ENCODE measurements at regions not wholly inside any gene's neighbourhood (a gene's known extent, or its start where the extent isn't known, plus 50 kb on each side); places are given as distances from the start of the nearest gene placed in this dataset.
A peak's percentile ranks its signal among the peaks of the same experiment; 100 is the strongest.

DNA sequence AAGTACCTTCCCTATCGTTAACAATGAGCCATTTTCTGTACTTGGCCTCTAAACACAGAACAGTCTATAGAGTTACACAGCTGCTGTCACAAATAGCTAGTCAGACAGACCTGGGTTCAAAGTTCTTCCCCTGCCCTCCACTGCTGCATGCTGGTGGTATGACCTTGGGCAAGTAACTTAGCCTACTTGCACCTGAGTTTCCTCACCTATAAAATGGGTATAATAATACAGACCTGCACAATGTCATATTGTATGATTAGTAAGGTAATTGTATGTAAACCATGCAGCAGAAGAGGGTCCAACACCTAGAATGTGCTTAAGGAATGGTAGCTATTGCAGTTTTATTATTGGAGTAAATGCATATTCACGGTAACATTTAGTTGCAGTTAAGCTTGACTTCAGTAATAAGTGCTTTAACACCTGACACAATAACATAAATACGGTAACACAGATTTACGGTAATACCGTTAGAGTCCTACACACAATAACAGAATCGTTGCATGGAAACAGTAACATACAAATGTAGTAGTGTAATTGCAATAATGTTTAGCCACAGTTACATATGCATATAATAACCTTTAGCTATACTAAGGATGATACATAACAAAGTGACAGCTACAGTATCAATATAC is 193.3 kb upstream of the CSF3R start:
- no peak for DNase-seq (ENCODE audit: low read depth)

- DNase-seq (ENCODE audit: low read depth): no peak
Measured at GRCh38 chr1:36675106-36675505, 192.4 kb upstream of the CSF3R start.

- no peak for DNase-seq (ENCODE audit: low read depth)
Measured at GRCh38 chr1:36673202-36673601, 190.5 kb upstream of the CSF3R start.

GRCh38 chr1:36669262-36669661 is 186.5 kb upstream of the CSF3R start:
- no peak for DNase-seq (ENCODE audit: low read depth)

GRCh38 chr1:36667836-36668235 is 185.1 kb upstream of the CSF3R start:
- DNase-seq (ENCODE audit: low read depth): no peak

DNA sequence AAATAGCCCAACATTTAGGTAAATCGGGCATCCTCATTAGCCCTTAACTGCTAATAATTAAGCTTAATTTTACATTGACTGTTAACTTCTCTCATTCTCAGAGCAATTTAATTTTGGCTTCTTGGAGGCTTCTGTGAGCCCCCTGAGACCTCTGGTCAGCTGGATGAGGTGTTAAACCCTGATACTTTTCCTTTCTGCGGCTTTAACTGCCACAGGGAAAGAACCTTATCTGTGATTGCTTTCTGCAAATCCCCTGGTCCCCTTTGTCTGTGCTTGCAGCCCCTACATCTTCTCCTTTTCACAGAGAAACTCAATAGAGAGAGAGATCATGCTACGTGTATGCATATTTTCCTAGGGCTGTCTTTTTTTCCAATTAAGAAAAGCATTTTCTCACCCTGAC is 184.5 kb upstream of the CSF3R start:
- no peak for DNase-seq (ENCODE audit: low read depth)

DNA sequence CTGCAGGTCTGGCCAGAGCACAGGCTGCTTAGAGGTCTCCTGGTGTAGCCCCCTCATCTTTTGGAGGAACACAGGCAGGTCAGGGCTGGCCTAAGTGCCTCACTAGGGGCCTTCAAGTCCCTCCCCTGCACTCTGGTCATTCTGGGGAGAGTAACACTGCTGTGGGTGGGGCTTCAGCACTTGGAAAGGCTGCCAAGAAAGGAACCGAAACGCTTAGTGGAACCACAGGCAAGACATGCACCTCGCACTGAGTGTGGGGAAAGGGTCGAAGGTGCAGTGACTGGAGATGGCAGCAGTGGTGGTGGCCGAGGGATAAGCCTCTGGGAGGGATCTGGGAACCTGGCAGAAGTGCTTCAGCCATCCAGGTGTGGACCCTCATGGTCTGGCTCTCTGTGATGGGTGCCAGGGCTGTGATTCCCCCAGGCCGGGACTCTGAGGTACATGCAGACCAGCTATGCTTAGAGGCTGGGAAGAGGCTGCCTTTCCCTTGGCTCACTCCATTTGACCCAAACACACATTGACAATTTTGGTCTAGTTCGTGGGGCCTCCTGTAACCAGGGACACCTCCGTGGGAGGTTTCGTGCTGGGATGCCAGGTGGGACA is 182.9 kb upstream of the CSF3R start:
- no peak for DNase-seq (ENCODE audit: low read depth)

GRCh38 chr1:36664571-36665287 is 182.0 kb upstream of the CSF3R start:
- DNase-seq (ENCODE audit: low read depth): no peak

DNA sequence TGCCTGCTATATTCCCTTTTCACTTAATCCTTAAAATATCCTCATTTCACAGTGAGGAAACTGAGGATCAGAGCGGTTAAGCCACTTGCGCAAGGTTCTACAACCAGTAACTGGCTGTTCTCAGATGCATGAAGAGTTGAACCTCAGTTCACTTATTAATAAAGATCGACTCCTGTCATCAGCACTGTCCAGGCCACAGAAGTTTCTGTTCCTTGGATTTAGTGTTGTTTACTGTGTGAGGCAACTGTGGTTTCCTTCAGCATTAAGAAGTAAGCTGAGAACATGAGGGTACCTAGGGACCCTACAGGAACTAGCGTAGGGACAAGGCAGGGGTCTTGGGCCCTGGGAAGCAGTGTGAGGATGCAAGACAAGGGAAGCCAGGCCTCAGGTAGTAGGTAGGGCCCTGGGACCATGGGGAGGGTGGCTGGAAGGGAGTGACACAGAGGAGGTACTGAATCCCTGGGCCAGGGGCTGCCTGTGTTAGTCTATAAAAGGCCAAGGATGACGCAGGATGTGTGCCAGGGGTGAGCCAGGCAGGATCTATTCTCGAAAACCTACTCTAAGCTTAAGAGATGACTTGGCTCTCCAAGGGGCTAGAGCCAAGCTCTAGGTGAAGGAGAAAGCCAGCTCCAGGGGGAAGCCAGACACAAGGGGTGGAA is 181.2 kb upstream of the CSF3R start:
- no peak for DNase-seq (ENCODE audit: low read depth)

GRCh38 chr1:36658838-36659237 is 176.1 kb upstream of the CSF3R start:
- DNase-seq (ENCODE audit: low read depth): no peak

GRCh38 chr1:36657826-36658225 is 175.1 kb upstream of the CSF3R start:
- no peak for DNase-seq (ENCODE audit: low read depth)

DNA sequence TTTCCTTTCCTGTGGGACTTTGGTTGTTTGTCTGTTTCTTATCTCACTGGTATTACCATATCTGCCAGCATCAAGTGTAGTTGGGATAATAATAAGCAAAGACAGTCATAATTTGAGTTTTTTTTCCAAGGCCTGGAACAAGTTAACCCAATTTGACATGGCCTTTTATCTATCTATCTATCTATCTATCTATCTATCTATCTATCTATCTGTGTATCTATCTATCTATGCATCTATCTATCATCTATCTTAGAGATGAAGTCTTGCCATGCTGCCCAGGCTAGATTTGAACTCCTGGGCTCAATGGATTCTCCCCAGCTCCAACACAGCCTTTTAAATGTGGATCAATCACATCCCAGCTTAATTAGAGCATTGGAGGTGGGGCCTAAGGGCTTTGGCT is 174.1 kb upstream of the CSF3R start:
- no peak for DNase-seq (ENCODE audit: low read depth)

DNA sequence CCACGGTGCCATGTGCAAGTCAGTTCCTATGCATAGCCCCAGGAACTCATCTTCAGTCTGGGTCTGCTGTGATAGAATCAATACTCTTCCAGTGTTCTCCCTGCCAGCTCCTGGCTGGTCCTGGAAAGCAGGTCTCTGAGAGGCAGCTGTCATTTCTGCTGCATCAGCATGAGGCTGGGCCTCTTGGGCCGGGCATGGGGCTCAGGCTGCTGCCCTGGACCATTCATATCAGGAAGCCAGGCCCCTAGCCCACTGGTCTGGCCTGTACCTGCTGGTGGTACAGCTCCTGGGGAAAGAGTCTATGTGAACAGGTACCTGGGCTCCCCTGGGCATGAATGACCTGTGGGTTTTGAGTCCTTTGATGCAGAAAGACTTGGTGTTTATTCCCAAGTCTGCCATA is 173.6 kb upstream of the CSF3R start:
- no peak for DNase-seq (ENCODE audit: low read depth)

DNA sequence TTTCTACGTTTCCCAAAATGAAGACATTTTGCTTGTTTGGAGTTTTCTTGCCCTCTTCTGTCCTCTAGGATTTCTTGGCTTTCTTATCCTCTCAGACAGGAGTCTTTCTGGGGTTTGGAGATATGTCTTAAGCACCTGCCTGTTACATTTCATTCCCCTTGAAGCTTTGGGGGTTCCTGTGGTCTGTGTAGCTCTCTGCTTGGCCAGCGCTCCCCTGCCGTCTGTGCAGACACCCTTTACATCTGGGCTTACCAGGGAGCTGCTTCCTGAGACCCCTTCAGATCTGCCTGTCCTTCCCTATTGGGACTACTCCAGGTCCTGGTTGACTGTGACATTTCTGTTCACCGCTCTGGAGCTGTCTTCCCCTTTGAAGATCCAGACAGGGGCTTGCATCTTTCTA is 171.9 kb upstream of the CSF3R start:
- no peak for DNase-seq (ENCODE audit: low read depth)

DNA sequence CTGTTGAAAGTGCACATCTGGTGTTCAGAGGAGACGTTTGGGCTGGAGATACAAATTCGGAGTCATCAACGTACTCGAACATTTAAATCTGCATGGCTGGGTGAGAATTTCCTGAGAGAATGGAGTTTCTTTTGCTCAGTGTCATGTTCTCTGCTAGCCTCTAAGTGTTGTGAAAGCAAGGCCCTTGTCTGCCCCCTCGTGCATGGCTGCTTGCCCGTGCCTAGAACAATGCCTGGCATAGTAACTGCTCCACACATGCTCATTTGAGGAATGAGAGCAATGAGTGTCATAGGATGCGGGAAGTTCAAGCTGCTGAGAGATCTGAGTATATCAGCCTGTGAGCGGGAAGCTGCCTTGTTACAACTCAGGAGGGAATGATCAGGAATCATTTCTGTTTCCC is 171.1 kb upstream of the CSF3R start:
- no peak for DNase-seq (ENCODE audit: low read depth)

DNA sequence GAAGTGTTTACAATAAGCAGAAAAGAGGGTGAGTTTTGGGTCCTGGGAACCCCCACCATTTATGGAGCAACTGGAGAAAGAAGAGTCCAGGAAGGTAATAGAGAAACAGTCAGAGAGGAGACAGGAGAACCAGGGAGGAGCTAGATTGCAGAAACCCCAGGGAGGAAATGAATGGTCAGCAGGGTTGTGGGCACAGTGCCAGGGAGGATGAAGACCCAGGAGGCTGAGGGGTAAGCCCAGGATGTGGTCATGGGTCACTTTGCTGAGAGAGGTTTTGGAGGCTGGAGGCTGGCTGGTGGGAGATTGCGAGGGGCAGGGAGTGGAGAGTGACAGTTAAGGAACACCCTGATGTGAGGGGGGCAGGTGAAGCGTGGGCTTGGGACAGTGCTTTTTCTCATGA is 169.9 kb upstream of the CSF3R start:
- DNase-seq (ENCODE audit: low read depth): no peak

DNA sequence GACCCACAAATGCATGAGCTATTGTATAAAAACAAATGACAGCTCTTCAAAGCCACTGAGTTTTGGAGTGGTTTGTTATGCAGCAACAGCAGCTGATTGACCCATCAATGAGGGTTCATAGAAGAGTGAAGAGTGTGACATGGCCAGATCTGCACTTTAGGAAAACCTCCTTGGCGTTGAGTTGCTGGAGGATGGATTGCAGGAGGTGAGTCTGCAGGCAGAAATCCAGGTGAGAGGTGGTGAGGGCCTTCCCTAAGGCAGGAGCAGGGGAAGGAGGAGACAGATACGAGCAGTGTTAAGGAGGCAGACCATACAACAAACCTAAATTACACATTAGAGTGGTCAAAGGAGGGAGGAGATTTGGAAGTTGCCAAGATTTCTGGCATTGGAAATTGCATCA is 169.3 kb upstream of the CSF3R start:
- DNase-seq (ENCODE audit: low read depth): no peak

GRCh38 chr1:36651176-36651910 is 168.6 kb upstream of the CSF3R start:
- DNase-seq (ENCODE audit: low read depth): no peak

- DNase-seq (ENCODE audit: low read depth): peak; percentile 20
Measured at GRCh38 chr1:36650200-36651065, 167.7 kb upstream of the CSF3R start.

- no peak for DNase-seq (ENCODE audit: low read depth)
Measured at GRCh38 chr1:36645867-36646266, 163.2 kb upstream of the CSF3R start.

GRCh38 chr1:36644556-36644955 is 161.8 kb upstream of the CSF3R start:
- no peak for DNase-seq (ENCODE audit: low read depth)

Measured in stimulated activated CD8-positive, alpha-beta memory T cell treated with anti-CD3 and anti-CD28 coated beads, Interleukin-12 subunit alpha, Interleukin-12 subunit beta, amount 100 ng/mL, for 4 hours (primary cell).